K562 (cell line): ENCODE measurements at regions not wholly inside any gene's neighbourhood (a gene's known extent, or its start where the extent isn't known, plus 50 kb on each side); places are given as distances from the start of the nearest gene placed in this dataset.

Experiments
- CHD7 ChIP-seq: fragments of 200-600 bp; sonication (generic); IDR thresholded peaks from one replicate; pipeline ENCODE4 v1.6.1; 2012; ENCODE audit warnings: mild to moderate bottlenecking, low read depth, low read length, inconsistent platforms
- HDAC8 ChIP-seq: fragments of 450-650 bp; IDR thresholded peaks from 2 replicates; pipeline ENCODE4 v1.6.1; 2016; ENCODE audit warnings: mild to moderate bottlenecking, missing genetic modification characterization, moderate library complexity, missing compliant biosample characterization
- HMGXB4 ChIP-seq: sonication (generic); formaldehyde crosslinking; IDR thresholded peaks from 2 replicates; pipeline ENCODE4 v1.8.1; 2023; ENCODE audit warnings: mild to moderate bottlenecking, missing genetic modification reagents
- IRF9 ChIP-seq: fragments of 450-650 bp; IDR thresholded peaks from 2 replicates; pipeline ENCODE4 v1.6.1; 2016; ENCODE audit warnings: missing biosample characterization, missing genetic modification characterization
- PHF20 ChIP-seq: fragments of 450-650 bp; IDR thresholded peaks from 2 replicates; pipeline ENCODE4 v1.6.1; 2018; ENCODE audit not compliant: partially characterized antibody
- SRSF1 ChIP-seq: fragments of 200-400 bp; formaldehyde crosslinking; IDR thresholded peaks from 2 replicates; pipeline ENCODE4 v1.6.1; 2017; ENCODE audit warnings: mild to moderate bottlenecking, low read depth, low read length, moderate library complexity
- ZBED1 ChIP-seq: IDR thresholded peaks from 2 replicates; pipeline ENCODE4 v1.6.1; 2014
- ZHX1 ChIP-seq: fragments of 150-350 bp; conservative IDR thresholded peaks from 2 replicates; pipeline ENCODE4 v1.6.1; 2014; ENCODE audit warnings: low read length

- TF ChIP-seq SRSF1, result no peak
- TF ChIP-seq IRF9 (tag), result no peak
- TF ChIP-seq HDAC8 (tag), result no peak
- no peak for TF ChIP-seq CHD7
- TF ChIP-seq ZHX1, result no peak
- TF ChIP-seq PHF20, result peak; percentile 66
- no peak for TF ChIP-seq ZBED1
- TF ChIP-seq HMGXB4, result no peak
These were observed 83.5 kb upstream of the CUX1 start (continued) for GRCh38 chr7:101733713-101734475.
